CD4-positive, alpha-beta T cell (primary cell): ENCODE measurements at regions not wholly inside any gene's neighbourhood (a gene's known extent, or its start where the extent isn't known, plus 50 kb on each side); places are given as distances from the start of the nearest gene placed in this dataset.

Experiments
- ATAC-seq: fragments of 200-7000 bp; cut with Tn5 transposase; one replicate; pipeline ENCODE4 v1.10.0; 2022; ENCODE audit warnings: mild to moderate bottlenecking; ENCODE audit not compliant: poor library complexity
- CTCF ChIA-PET: fragments of 350-600 bp; sonication (Branson Sonifier 250); formaldehyde crosslinking; loops from one replicate; lab custom pipeline; 2021; ENCODE audit warnings: antibody characterized with exemption, inconsistent platforms; lab: Charles Lee
- POLR2A ChIA-PET: fragments of 350-600 bp; sonication (Branson Sonifier 250); formaldehyde crosslinking; loops from one replicate; lab custom pipeline; 2021; ENCODE audit warnings: antibody characterized with exemption, inconsistent platforms; lab: Charles Lee
- DNase-seq, 14 experiments: peaks; one replicate each; pipeline ENCODE4 v3.0.0-alpha.2; 2013 to 2020; ENCODE audit warnings: mixed read lengths in 2 of 14
- H3K27ac ChIP-seq, 2 donors: one replicate each; pipeline versions ENCODE4 v1.5.1 to v1.7.0; 2013; ENCODE audit warnings: low read length in 2 of 2, low read depth in 1 of 2, mild to moderate bottlenecking in 1 of 2
- H3K27me3 ChIP-seq, 2 experiments: 1 replicate in 1 of 2; 2 replicates in 1 of 2; pipeline versions ENCODE4 v1.6.1 to v1.7.0; 2013; ENCODE audit warnings: low read length in 2 of 2, control low read depth in 1 of 2, mild to moderate bottlenecking in 1 of 2, moderate library complexity in 1 of 2; ENCODE audit not compliant: insufficient read depth in 2 of 2, control insufficient read depth in 1 of 2
- H3K36me3 ChIP-seq: one replicate; pipeline ENCODE4 v1.6.1; 2013; ENCODE audit warnings: low read length, control low read depth; ENCODE audit not compliant: insufficient read depth
- H3K4me1 ChIP-seq: one replicate; pipeline ENCODE4 v1.6.1; 2013; ENCODE audit warnings: low read length, control low read depth; ENCODE audit not compliant: insufficient read depth
- H3K4me3 ChIP-seq: one replicate; pipeline ENCODE4 v1.5.1; 2013; ENCODE audit warnings: mild to moderate bottlenecking, low read length, moderate library complexity
- H3K9me3 ChIP-seq, 2 experiments: 1 replicate in 1 of 2; 2 replicates in 1 of 2; pipeline versions ENCODE4 v1.6.1 to v1.7.0; 2013; ENCODE audit warnings: low read length in 2 of 2, mild to moderate bottlenecking in 2 of 2, control low read depth in 1 of 2, moderate library complexity in 1 of 2; ENCODE audit not compliant: control insufficient read depth in 1 of 2, insufficient read depth in 1 of 2
- H3K27ac Mint-ChIP-seq: one replicate; pipeline ENCODE4 v1.8.0; 2020; ENCODE audit warnings: mixed read lengths
- H3K27me3 Mint-ChIP-seq: one replicate; pipeline ENCODE4 v1.8.0; 2021; ENCODE audit warnings: mixed read lengths
- H3K36me3 Mint-ChIP-seq: one replicate; pipeline ENCODE4 v1.8.0; 2021; ENCODE audit warnings: low read depth, mixed read lengths
- H3K4me1 Mint-ChIP-seq: one replicate; pipeline ENCODE4 v1.8.0; 2021; ENCODE audit warnings: low read depth, mixed read lengths
- H3K4me3 Mint-ChIP-seq: one replicate; pipeline ENCODE4 v1.8.0; 2020; ENCODE audit warnings: mild to moderate bottlenecking, mixed read lengths
- H3K9me3 Mint-ChIP-seq: one replicate; pipeline ENCODE4 v1.8.0; 2020; ENCODE audit warnings: mixed read lengths
- intact Hi-C, 2 experiments: fragments of 100-400 bp; cut with DNase I in 1 of 2; cut with micrococcal nuclease in 1 of 2; formaldehyde crosslinking; loops; one replicate each; pipeline versions ENCODE4 v1.15.1 to v1.9.0; 2023 to 2025; cut with DNase I, micrococcal nuclease
- TF ChIP-seq, protein P1 (sequence below): fragments of 200-600 bp; IDR thresholded peaks from one replicate; pipeline ENCODE4 v1.8.0; 2022; ENCODE audit warnings: antibody characterized with exemption, mild to moderate bottlenecking

DNA sequence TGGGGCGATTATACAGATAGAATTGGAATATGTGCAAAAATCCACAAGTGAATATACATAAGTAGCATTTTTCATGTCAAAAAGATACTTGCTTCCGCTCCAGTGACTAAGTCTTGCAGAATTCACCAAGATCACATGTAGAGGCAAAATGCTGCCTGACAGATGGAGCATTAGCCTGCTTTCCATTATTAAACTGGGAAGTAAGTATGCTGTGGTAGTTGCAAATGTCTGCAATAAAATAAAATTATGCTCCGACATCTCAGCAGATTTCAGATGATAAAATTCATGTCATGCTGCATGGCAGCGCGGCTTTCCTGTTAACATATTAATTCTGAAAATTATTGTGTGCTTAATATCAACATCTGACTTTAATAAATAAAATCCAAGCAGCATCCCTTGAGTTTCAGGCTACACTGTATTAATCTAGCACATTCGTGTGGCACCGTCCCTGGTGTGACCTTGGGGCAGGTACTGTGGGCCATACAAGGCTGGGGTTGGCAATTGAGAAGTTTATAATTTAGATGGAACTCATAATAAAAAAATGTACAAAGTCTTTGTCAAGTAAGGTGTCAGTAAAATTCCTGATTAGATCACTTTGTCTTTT, 366.4 kb upstream of the ZP4 start:
- no peak overlapping the region for H3K4me3 Mint-ChIP-seq
- no peaks in the 10 kb centered on the region for H3K36me3 ChIP-seq
- no peaks in the 10 kb centered on the region for H3K27me3 ChIP-seq
- H3K9me3 Mint-ChIP-seq, result peaks cover 2% of the 10 kb centered on the region
- no peaks in the 10 kb centered on the region for H3K36me3 Mint-ChIP-seq
- peaks cover 0 to 7% of the 10 kb centered on the region in 2 experiments for H3K9me3 ChIP-seq
- H3K27ac Mint-ChIP-seq, result no peak overlapping the region
- DNase-seq (no peak), ATAC-seq (no peak)
- intact Hi-C loops, result no loop called here
- CTCF ChIA-PET, result no interaction called here
- no peak overlapping the region for H3K27ac ChIP-seq
- H3K4me3 ChIP-seq, result no peak overlapping the region
- no peaks in the 10 kb centered on the region for H3K27me3 Mint-ChIP-seq
- no peaks in the 10 kb centered on the region for H3K4me1 Mint-ChIP-seq
- TF ChIP-seq, protein P1, sequence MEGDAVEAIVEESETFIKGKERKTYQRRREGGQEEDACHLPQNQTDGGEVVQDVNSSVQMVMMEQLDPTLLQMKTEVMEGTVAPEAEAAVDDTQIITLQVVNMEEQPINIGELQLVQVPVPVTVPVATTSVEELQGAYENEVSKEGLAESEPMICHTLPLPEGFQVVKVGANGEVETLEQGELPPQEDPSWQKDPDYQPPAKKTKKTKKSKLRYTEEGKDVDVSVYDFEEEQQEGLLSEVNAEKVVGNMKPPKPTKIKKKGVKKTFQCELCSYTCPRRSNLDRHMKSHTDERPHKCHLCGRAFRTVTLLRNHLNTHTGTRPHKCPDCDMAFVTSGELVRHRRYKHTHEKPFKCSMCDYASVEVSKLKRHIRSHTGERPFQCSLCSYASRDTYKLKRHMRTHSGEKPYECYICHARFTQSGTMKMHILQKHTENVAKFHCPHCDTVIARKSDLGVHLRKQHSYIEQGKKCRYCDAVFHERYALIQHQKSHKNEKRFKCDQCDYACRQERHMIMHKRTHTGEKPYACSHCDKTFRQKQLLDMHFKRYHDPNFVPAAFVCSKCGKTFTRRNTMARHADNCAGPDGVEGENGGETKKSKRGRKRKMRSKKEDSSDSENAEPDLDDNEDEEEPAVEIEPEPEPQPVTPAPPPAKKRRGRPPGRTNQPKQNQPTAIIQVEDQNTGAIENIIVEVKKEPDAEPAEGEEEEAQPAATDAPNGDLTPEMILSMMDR, result no peak
- H3K4me1 ChIP-seq, result no peaks in the 10 kb centered on the region
- POLR2A ChIA-PET, result no interaction called here

DNA sequence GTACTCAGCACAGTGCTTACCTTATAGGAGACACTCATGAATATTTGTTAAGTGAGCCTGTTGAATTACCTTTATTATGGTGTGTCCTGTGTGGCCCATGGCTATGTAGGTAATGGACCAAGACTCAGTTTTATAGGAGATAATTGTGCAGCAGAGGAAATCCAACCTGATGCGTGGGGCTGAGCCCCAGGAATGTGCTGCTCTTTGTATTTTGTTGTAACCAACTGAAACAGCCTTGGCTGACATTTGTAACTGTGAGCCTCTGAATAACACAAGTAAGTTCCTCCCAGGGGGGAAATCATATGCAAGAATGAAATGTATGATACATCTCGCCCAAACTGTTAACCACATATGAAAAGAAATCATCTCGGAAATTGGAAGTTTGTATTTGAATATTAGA, 364.2 kb upstream of the ZP4 start:
- POLR2A ChIA-PET, result no interaction called here
- peaks cover 0 to 7% of the 10 kb centered on the region in 2 experiments for H3K9me3 ChIP-seq
- no peaks in the 10 kb centered on the region for H3K27me3 Mint-ChIP-seq
- H3K36me3 ChIP-seq, result no peaks in the 10 kb centered on the region
- intact Hi-C loops, result loop anchor here (5.0 kb wide), 2 partner anchors 1642 to 1722 kb away; no protein-coding TSS in a partner anchor
- CTCF ChIA-PET, result no interaction called here
- DNase-seq (no peak), ATAC-seq (no peak)
- H3K4me3 ChIP-seq, result no peak overlapping the region
- TF ChIP-seq, protein P1, result no peak
- no peak overlapping the region for H3K27ac ChIP-seq
- H3K4me3 Mint-ChIP-seq, result no peak overlapping the region
- H3K4me1 Mint-ChIP-seq, result no peaks in the 10 kb centered on the region
- H3K36me3 Mint-ChIP-seq, result no peaks in the 10 kb centered on the region
- H3K27me3 ChIP-seq, result no peaks in the 10 kb centered on the region
- H3K4me1 ChIP-seq, result no peaks in the 10 kb centered on the region
- H3K9me3 Mint-ChIP-seq, result no peaks in the 10 kb centered on the region
- no peak overlapping the region for H3K27ac Mint-ChIP-seq

DNA sequence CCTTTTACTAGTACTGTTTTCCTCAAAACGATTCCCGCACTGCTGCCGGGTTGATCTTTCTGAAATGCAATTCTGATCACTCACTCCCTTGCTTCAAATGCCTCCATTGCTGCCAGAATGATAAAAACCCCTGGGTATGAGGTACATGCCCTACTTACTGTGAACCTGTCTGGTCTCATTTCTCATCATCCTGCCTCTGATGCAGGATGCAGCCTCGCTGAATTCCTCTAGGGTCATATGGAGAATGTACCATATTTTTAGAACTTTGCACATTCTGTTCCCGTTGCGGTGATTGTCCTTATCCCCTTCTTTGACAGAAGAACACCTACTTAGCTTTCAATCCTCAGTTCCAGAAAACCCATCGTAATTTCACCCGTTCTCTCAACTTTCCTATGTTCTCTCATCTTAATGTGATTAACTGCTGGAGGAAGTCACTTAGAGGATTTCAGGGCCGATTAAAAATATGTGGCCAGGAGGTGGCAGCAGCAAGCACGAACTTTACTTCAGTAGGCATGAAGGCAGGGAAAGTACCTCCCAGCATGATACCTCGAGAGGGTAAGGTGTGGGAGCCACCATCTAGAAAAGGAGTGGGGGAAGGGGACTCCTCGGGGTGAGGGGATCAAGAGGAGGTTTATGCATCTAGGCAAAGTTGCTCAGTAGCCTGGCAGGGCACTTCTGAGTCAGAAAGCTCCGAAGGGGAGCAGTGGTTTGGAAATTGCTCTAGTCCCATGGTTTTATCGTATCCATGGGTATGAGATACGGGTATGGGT, 361.5 kb upstream of the ZP4 start:
- no peaks in the 10 kb centered on the region for H3K36me3 ChIP-seq
- intact Hi-C loops, result loop anchor here (5.0 kb wide), 2 partner anchors 1645 to 1725 kb away; no protein-coding TSS in a partner anchor
- Mint-ChIP-seq H3K9me3 (no peaks in the 10 kb centered on the region), H3K4me3 (no peak overlapping the region), H3K36me3 (no peaks in the 10 kb centered on the region), H3K4me1 (no peaks in the 10 kb centered on the region), H3K27me3 (no peaks in the 10 kb centered on the region), H3K27ac (no peak overlapping the region)
- TF ChIP-seq, protein P1, result no peak
- H3K27ac ChIP-seq, result no peak overlapping the region
- ChIA-PET POLR2A (no interaction called here), CTCF (no interaction called here)
- DNase-seq (peak in 4 of 14 experiments; percentile 4 to 14 (median 10)), ATAC-seq (no peak)
- H3K9me3 ChIP-seq, result no peaks in the 10 kb centered on the region
- H3K4me3 ChIP-seq, result no peak overlapping the region
- H3K27me3 ChIP-seq, result no peaks in the 10 kb centered on the region
- no peaks in the 10 kb centered on the region for H3K4me1 ChIP-seq
